ENCODE measurements at regions not wholly inside any gene's neighbourhood (a gene's known extent, or its start where the extent isn't known, plus 50 kb on each side); places are given as distances from the start of the nearest gene placed in this dataset.
"Not testable (repeated sequence)": the region's sequence is repeated elsewhere in the genome, so short reads cannot be mapped to it uniquely, and the experiment has no call there.

DNA sequence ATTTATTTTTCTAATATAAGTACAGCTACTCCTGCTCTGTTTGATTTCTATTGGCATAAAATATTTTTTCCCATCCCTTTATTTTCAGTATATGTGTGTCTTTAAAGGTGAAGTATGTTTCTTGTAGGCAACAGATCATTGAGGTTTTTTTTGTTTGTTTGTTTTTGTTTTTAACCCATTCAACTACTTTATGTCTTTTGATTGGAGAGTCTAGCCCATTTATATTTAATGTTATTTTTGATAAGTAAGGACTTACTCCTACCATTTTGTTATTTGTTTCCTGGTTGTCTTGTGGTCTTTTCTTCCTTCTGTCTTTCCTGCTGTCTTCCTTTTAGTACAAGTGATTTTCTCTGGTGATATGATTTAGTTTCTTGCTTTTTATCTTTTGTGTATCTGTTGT lies 285.1 kb upstream of the PROX1 start:
- FAIRE-seq (no peak), DNase-seq (ENCODE audit: low read depth, low spot score) (no peak)
- Histone ChIP-seq H3K79me2 (ENCODE audit: control insufficient read depth, insufficient read depth, low read length) (no peaks in the 10 kb centered on the region), H4K20me1 (ENCODE audit: control insufficient read depth, extremely low read depth, insufficient read depth, low read length) (no peaks in the 10 kb centered on the region), H3K9me1 (ENCODE audit: control insufficient read depth, extremely low read depth, insufficient read depth, low read length) (no peaks in the 10 kb centered on the region), H3K27ac (ENCODE audit: control insufficient read depth, insufficient read depth, low read length) (no peak overlapping the region), H3K4me2 (ENCODE audit: control insufficient read depth, extremely low read depth, insufficient read depth, low read depth, low read length) (no peak overlapping the region), H2AFZ (ENCODE audit: control insufficient read depth, low read length) (no peak overlapping the region), H3K36me3 (ENCODE audit: control insufficient read depth in 2 of 2, extremely low read depth in 1 of 2, insufficient read depth in 2 of 2, low read length in 2 of 2) (no peaks in the 10 kb centered on the region), H3K4me1 (ENCODE audit: control insufficient read depth, extremely low read depth, insufficient read depth, low read length) (no peaks in the 10 kb centered on the region), H3K9ac (ENCODE audit: control insufficient read depth, extremely low read depth, insufficient read depth, low read length) (no peak overlapping the region), H3K4me3 (ENCODE audit: control insufficient read depth in 2 of 3, extremely low read depth in 1 of 3, insufficient read depth in 2 of 3, low read depth in 1 of 3, low read length in 3 of 3) (no peak overlapping the region), H3K9me3 (ENCODE audit: control insufficient read depth, low read depth, low read length) (no peaks in the 10 kb centered on the region), H3K27me3 (ENCODE audit: control insufficient read depth, extremely low read depth, insufficient read depth, low read length) (no peaks in the 10 kb centered on the region)
- dilution Hi-C loops (cut with MboI; ENCODE audit: extremely low pct_ligation_motif_present, low sequenced_read_pairs) = no loop called here
- TF ChIP-seq, protein P1, sequence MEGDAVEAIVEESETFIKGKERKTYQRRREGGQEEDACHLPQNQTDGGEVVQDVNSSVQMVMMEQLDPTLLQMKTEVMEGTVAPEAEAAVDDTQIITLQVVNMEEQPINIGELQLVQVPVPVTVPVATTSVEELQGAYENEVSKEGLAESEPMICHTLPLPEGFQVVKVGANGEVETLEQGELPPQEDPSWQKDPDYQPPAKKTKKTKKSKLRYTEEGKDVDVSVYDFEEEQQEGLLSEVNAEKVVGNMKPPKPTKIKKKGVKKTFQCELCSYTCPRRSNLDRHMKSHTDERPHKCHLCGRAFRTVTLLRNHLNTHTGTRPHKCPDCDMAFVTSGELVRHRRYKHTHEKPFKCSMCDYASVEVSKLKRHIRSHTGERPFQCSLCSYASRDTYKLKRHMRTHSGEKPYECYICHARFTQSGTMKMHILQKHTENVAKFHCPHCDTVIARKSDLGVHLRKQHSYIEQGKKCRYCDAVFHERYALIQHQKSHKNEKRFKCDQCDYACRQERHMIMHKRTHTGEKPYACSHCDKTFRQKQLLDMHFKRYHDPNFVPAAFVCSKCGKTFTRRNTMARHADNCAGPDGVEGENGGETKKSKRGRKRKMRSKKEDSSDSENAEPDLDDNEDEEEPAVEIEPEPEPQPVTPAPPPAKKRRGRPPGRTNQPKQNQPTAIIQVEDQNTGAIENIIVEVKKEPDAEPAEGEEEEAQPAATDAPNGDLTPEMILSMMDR (optimal IDR thresholded peaks at IDR 0.05 in 1 of 3, IDR thresholded peaks at IDR 0.05 in 1 of 3, conservative IDR thresholded peaks at IDR 0.05 in 1 of 3; ENCODE audit: extremely low read depth in 1 of 3, insufficient read depth in 2 of 3, low read length in 3 of 3) = no peak
- no peak for TF ChIP-seq EZH2 (IDR thresholded peaks at IDR 0.05; ENCODE audit: low read length)

DNA sequence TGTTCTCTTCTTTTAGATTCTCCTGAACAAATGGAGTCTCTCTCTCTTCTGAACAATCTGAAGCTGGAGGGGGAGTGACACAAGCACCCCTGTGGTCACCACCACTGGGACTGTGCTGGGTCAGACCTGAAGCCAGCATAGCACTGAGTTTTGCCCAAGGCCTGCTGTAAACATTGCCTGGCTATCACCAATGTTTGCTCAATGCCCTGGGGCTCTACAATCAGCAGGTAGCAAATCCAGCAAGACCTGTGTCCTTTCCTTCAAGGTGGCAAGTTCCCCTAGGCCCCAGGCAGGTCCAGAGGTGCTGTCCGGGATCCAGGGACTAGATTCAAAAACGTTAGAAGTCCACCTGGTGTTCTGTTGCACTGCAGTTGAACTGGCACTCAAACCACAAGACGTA lies 282.8 kb upstream of the PROX1 start:
- TF ChIP-seq EZH2 (IDR thresholded peaks at IDR 0.05; ENCODE audit: low read length) = no peak
- TF ChIP-seq, protein P1 (optimal IDR thresholded peaks at IDR 0.05 in 1 of 3, IDR thresholded peaks at IDR 0.05 in 1 of 3, conservative IDR thresholded peaks at IDR 0.05 in 1 of 3; ENCODE audit: extremely low read depth in 1 of 3, insufficient read depth in 2 of 3, low read length in 3 of 3) = no peak
- no peaks in the 10 kb centered on the region for H3K4me1 ChIP-seq (ENCODE audit: control insufficient read depth, extremely low read depth, insufficient read depth, low read length)
- H3K9ac ChIP-seq (ENCODE audit: control insufficient read depth, extremely low read depth, insufficient read depth, low read length) = no peak overlapping the region
- H2AFZ ChIP-seq (ENCODE audit: control insufficient read depth, low read length) = no peak overlapping the region
- no peaks in the 10 kb centered on the region for H3K9me3 ChIP-seq (ENCODE audit: control insufficient read depth, low read depth, low read length)
- H4K20me1 ChIP-seq (ENCODE audit: control insufficient read depth, extremely low read depth, insufficient read depth, low read length) = no peaks in the 10 kb centered on the region
- no peaks in the 10 kb centered on the region for H3K36me3 ChIP-seq (ENCODE audit: control insufficient read depth in 2 of 2, extremely low read depth in 1 of 2, insufficient read depth in 2 of 2, low read length in 2 of 2)
- H3K4me3 ChIP-seq (ENCODE audit: control insufficient read depth in 2 of 3, extremely low read depth in 1 of 3, insufficient read depth in 2 of 3, low read depth in 1 of 3, low read length in 3 of 3) = no peak overlapping the region
- no peak overlapping the region for H3K4me2 ChIP-seq (ENCODE audit: control insufficient read depth, extremely low read depth, insufficient read depth, low read depth, low read length)
- H3K79me2 ChIP-seq (ENCODE audit: control insufficient read depth, insufficient read depth, low read length) = no peaks in the 10 kb centered on the region
- DNase-seq (ENCODE audit: low read depth, low spot score) (no peak), FAIRE-seq (no peak)
- dilution Hi-C loops (cut with MboI; ENCODE audit: extremely low pct_ligation_motif_present, low sequenced_read_pairs) = no loop called here
- no peaks in the 10 kb centered on the region for H3K27me3 ChIP-seq (ENCODE audit: control insufficient read depth, extremely low read depth, insufficient read depth, low read length)
- H3K9me1 ChIP-seq (ENCODE audit: control insufficient read depth, extremely low read depth, insufficient read depth, low read length) = no peaks in the 10 kb centered on the region
- H3K27ac ChIP-seq (ENCODE audit: control insufficient read depth, insufficient read depth, low read length) = no peak overlapping the region

DNA sequence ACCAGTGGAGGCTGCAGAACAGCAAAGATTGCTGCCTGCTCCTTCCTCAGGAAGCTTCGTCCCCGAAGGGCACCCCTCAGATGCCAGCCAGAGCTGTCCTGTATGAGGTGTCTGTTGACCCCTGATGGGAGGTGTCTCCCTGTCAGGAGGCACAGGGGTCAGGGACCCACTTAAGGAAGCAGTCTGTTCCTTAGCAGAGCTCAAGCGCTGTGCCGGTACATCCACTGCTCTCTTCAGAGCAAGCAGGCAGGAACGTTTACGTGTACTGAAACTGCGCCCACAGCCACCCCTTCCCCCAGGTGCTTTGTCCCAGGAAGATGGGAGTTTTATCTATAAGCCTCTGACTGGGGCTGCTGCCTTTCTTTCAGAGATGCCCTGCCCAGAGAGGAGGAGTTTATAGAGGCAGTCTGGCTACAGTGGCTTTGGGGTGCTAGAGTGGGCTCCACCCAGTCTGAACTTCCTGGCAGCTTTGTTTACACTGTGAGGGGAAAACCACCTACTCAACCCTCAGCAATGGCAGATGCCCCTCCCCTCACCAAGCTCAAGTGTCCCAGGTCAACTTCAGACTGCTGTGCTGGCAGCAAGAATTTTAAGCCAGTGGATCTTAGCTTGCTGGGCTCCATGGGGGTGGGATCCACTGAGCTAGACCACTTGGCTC lies 275.8 kb upstream of the PROX1 start:
- H3K9me3 ChIP-seq (ENCODE audit: control insufficient read depth, low read depth, low read length); H3K4me1 ChIP-seq (ENCODE audit: control insufficient read depth, extremely low read depth, insufficient read depth, low read length); H3K4me3 ChIP-seq (ENCODE audit: control insufficient read depth in 2 of 3, extremely low read depth in 1 of 3, insufficient read depth in 2 of 3, low read depth in 1 of 3, low read length in 3 of 3); H3K27ac ChIP-seq (ENCODE audit: control insufficient read depth, insufficient read depth, low read length); FAIRE-seq; H4K20me1 ChIP-seq (ENCODE audit: control insufficient read depth, extremely low read depth, insufficient read depth, low read length); H3K9ac ChIP-seq (ENCODE audit: control insufficient read depth, extremely low read depth, insufficient read depth, low read length); DNase-seq (ENCODE audit: low read depth, low spot score); H2AFZ ChIP-seq (ENCODE audit: control insufficient read depth, low read length); H3K79me2 ChIP-seq (ENCODE audit: control insufficient read depth, insufficient read depth, low read length); H3K9me1 ChIP-seq (ENCODE audit: control insufficient read depth, extremely low read depth, insufficient read depth, low read length); H3K36me3 ChIP-seq (ENCODE audit: control insufficient read depth in 2 of 2, extremely low read depth in 1 of 2, insufficient read depth in 2 of 2, low read length in 2 of 2); dilution Hi-C loops (cut with MboI; ENCODE audit: extremely low pct_ligation_motif_present, low sequenced_read_pairs); H3K4me2 ChIP-seq (ENCODE audit: control insufficient read depth, extremely low read depth, insufficient read depth, low read depth, low read length); H3K27me3 ChIP-seq (ENCODE audit: control insufficient read depth, extremely low read depth, insufficient read depth, low read length): not testable (repeated sequence)
